Gastroesophageal sphincter (tissue), 3 donors: ENCODE measurements at regions not wholly inside any gene's neighbourhood (a gene's known extent, or its start where the extent isn't known, plus 50 kb on each side); places are given as distances from the start of the nearest gene placed in this dataset.

Experiments
- POLR2A ChIP-seq, 2 donors: fragments of 450-650 bp; IDR thresholded peaks; one replicate each; pipeline ENCODE4 v1.6.1; 2017; ENCODE audit warnings: antibody characterized with exemption in 2 of 2, mild to moderate bottlenecking in 2 of 2, moderate library complexity in 1 of 2
- POLR2AphosphoS5 ChIP-seq: sonication (generic); formaldehyde crosslinking; IDR thresholded peaks from one replicate; pipeline ENCODE4 v1.6.1; 2017; ENCODE audit warnings: antibody characterized with exemption
- TF ChIP-seq, protein P1 (sequence below), 4 experiments: fragments of 200-600 bp in 2 of 4; fragments of 450-650 bp in 2 of 4; sonication (generic) in 1 of 4; IDR thresholded peaks; one replicate each; pipeline ENCODE4 v1.5.1; 2017 to 2019; ENCODE audit warnings: antibody characterized with exemption in 4 of 4, mild to moderate bottlenecking in 2 of 4, moderate library complexity in 2 of 4

DNA sequence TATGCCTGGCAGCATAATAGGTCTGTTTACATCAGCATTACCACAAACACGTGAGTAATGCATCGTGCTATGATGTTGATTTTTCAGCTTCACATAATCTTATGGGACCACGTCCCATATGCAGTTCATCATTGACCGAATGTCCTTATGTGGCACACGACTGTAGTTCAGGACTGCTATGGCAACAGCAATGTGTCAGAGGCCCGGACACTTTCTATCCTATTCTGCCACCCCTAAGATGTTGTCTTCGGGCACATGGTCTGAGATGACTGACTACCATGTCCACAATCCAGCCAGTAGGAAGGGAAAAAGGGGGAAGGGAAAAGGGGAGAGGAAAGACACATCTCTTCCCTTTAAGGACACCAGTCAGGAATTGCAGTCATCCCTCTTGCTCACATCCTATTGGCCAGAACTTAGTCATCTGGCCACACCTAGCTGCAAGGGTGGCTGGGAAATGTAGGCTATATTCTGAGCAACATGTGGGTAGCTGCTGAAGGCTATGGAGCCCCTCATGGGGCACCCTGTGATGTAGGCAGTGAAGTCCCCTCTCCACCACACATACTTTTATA, 196.0 kb upstream of the RBPJ start:
- TF ChIP-seq, protein P1, sequence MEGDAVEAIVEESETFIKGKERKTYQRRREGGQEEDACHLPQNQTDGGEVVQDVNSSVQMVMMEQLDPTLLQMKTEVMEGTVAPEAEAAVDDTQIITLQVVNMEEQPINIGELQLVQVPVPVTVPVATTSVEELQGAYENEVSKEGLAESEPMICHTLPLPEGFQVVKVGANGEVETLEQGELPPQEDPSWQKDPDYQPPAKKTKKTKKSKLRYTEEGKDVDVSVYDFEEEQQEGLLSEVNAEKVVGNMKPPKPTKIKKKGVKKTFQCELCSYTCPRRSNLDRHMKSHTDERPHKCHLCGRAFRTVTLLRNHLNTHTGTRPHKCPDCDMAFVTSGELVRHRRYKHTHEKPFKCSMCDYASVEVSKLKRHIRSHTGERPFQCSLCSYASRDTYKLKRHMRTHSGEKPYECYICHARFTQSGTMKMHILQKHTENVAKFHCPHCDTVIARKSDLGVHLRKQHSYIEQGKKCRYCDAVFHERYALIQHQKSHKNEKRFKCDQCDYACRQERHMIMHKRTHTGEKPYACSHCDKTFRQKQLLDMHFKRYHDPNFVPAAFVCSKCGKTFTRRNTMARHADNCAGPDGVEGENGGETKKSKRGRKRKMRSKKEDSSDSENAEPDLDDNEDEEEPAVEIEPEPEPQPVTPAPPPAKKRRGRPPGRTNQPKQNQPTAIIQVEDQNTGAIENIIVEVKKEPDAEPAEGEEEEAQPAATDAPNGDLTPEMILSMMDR (IDR thresholded peaks at IDR 0.05), result no peak
- TF ChIP-seq POLR2AphosphoS5, result no peak
- TF ChIP-seq POLR2A (IDR thresholded peaks at IDR 0.05), result no peak
